ENCODE measurements at regions not wholly inside any gene's neighbourhood (a gene's known extent, or its start where the extent isn't known, plus 50 kb on each side); places are given as distances from the start of the nearest gene placed in this dataset.
A peak's percentile ranks its signal among the peaks of the same experiment; 100 is the strongest.

GRCh38 chr13:56351041-56351440 lies 789.7 kb upstream of the PRR20A start:
- no peaks in the 10 kb centered on the region for H3K27me3 ChIP-seq
- no peaks in the 10 kb centered on the region for H3K9me3 ChIP-seq
- peaks cover 9% of the 10 kb centered on the region for H3K4me1 ChIP-seq
- no peaks in the 10 kb centered on the region for H3K36me3 ChIP-seq
- TF ChIP-seq CTCF (IDR thresholded peaks at IDR 0.05; ENCODE audit: low read depth, low read length): peak; percentile 26
- DNase-seq: peak; percentile 35
- no peak overlapping the region for H3K4me3 ChIP-seq (ENCODE audit: low read depth, low read length)

- no peak for TF ChIP-seq CTCF (IDR thresholded peaks at IDR 0.05; ENCODE audit: low read depth, low read length)
- no peaks in the 10 kb centered on the region for H3K27me3 ChIP-seq
- H3K4me3 ChIP-seq (ENCODE audit: low read depth, low read length): no peak overlapping the region
- H3K9me3 ChIP-seq: no peaks in the 10 kb centered on the region
- peaks cover 9% of the 10 kb centered on the region for H3K4me1 ChIP-seq
- no peak for DNase-seq
- H3K36me3 ChIP-seq: no peaks in the 10 kb centered on the region
These were observed 788.4 kb upstream of the PRR20A start for GRCh38 chr13:56352361-56352760.

GRCh38 chr13:56352901-56353300 lies 787.8 kb upstream of the PRR20A start:
- Histone ChIP-seq H3K9me3 (no peaks in the 10 kb centered on the region), H3K36me3 (no peaks in the 10 kb centered on the region), H3K4me1 (peaks cover 9% of the 10 kb centered on the region), H3K4me3 (ENCODE audit: low read depth, low read length) (no peak overlapping the region), H3K27me3 (no peaks in the 10 kb centered on the region)
- TF ChIP-seq CTCF (IDR thresholded peaks at IDR 0.05; ENCODE audit: low read depth, low read length): no peak
- DNase-seq: no peak

- Histone ChIP-seq H3K4me1 (peaks cover 9% of the 10 kb centered on the region), H3K9me3 (no peaks in the 10 kb centered on the region), H3K36me3 (no peaks in the 10 kb centered on the region), H3K4me3 (ENCODE audit: low read depth, low read length) (no peak overlapping the region), H3K27me3 (no peaks in the 10 kb centered on the region)
- no peak for DNase-seq
- TF ChIP-seq CTCF (IDR thresholded peaks at IDR 0.05; ENCODE audit: low read depth, low read length): no peak
These were observed 784.0 kb upstream of the PRR20A start for GRCh38 chr13:56356690-56357089.

GRCh38 chr13:56378566-56378965 lies 762.2 kb upstream of the PRR20A start:
- Histone ChIP-seq H3K4me1 (no peaks in the 10 kb centered on the region), H3K4me3 (ENCODE audit: low read depth, low read length) (no peak overlapping the region), H3K9me3 (no peaks in the 10 kb centered on the region), H3K27me3 (no peaks in the 10 kb centered on the region), H3K36me3 (no peaks in the 10 kb centered on the region)
- no peak for DNase-seq
- TF ChIP-seq CTCF (IDR thresholded peaks at IDR 0.05; ENCODE audit: low read depth, low read length): no peak

GRCh38 chr13:56393549-56393948 lies 747.2 kb upstream of the PRR20A start:
- Histone ChIP-seq H3K27me3 (no peaks in the 10 kb centered on the region), H3K4me1 (no peaks in the 10 kb centered on the region), H3K9me3 (no peaks in the 10 kb centered on the region), H3K4me3 (ENCODE audit: low read depth, low read length) (no peak overlapping the region), H3K36me3 (no peaks in the 10 kb centered on the region)
- DNase-seq: no peak
- no peak for TF ChIP-seq CTCF (IDR thresholded peaks at IDR 0.05; ENCODE audit: low read depth, low read length)
